Panc1 (cell line): ENCODE measurements at regions not wholly inside any gene's neighbourhood (a gene's known extent, or its start where the extent isn't known, plus 50 kb on each side); places are given as distances from the start of the nearest gene placed in this dataset.

Source experiments
- ATAC-seq: fragments of 200-7000 bp; cut with Tn5 transposase; 2 replicates; pipeline ENCODE4 v1.9.1; 2020; ENCODE audit warnings: mild to moderate bottlenecking, moderate library complexity
- BruUV-seq: library from RNA; stranded (reverse); fragments of 400-500 nt; replicated peaks from 2 replicates; lab custom pipeline; 2021; lab: Mats Ljungman, UMichigan
- CTCF ChIA-PET: fragments of 300-600 bp; sonication (Branson Sonifier 250); formaldehyde crosslinking; loops from one replicate; lab custom pipeline; 2022; ENCODE audit warnings: antibody characterized with exemption; lab: Charles Lee
- POLR2A ChIA-PET: fragments of 300-600 bp; sonication (Branson Sonifier 250); formaldehyde crosslinking; loops from one replicate; lab custom pipeline; 2022; ENCODE audit warnings: antibody characterized with exemption; lab: Charles Lee
- DNase-seq: peaks from one replicate; pipeline ENCODE4 v3.0.0-alpha.2; 2010; ENCODE audit warnings: low read depth, low spot score
- H3K27ac ChIP-seq: 2 replicates; pipeline ENCODE4 v1.5.1; 2011; ENCODE audit warnings: mild to moderate bottlenecking, low read length, inconsistent platforms
- H3K27me3 ChIP-seq: fragments of 200-500 bp; sonication (Bioruptor generic); 2 replicates; pipeline ENCODE4 v1.6.0; 2014; ENCODE audit warnings: low read length, inconsistent platforms; ENCODE audit not compliant: control insufficient read depth, insufficient read depth
- H3K36me3 ChIP-seq: fragments of 200-500 bp; sonication (Bioruptor generic); 2 replicates; pipeline ENCODE4 v1.5.1; 2014; ENCODE audit warnings: inconsistent platforms, mild to moderate bottlenecking, low read length, moderate library complexity; ENCODE audit not compliant: control insufficient read depth, insufficient read depth
- H3K4me1 ChIP-seq: 2 replicates; pipeline ENCODE4 v1.5.1; 2011; ENCODE audit warnings: inconsistent platforms, mild to moderate bottlenecking, low read length, moderate library complexity; ENCODE audit not compliant: control insufficient read depth, insufficient read depth
- H3K4me3 ChIP-seq, 2 experiments: 2 replicates each; pipeline ENCODE4 v1.5.1; 2011 to 2012; ENCODE audit warnings: low read depth in 2 of 2, low read length in 2 of 2, mild to moderate bottlenecking in 2 of 2, inconsistent platforms in 1 of 2, moderate library complexity in 1 of 2
- H3K9me3 ChIP-seq: fragments of 200-500 bp; sonication (Bioruptor generic); 2 replicates; pipeline ENCODE4 v1.5.1; 2014; ENCODE audit warnings: low read depth, mild to moderate bottlenecking, inconsistent platforms, low read length, moderate library complexity; ENCODE audit not compliant: control insufficient read depth, insufficient read depth
- POLR2AphosphoS5 ChIP-seq: IDR thresholded peaks from 2 replicates; pipeline ENCODE4 v1.6.1; 2012; ENCODE audit warnings: mild to moderate bottlenecking, low read depth, low read length, moderate library complexity
- SIN3A ChIP-seq: IDR thresholded peaks from 2 replicates; pipeline ENCODE4 v1.6.1; 2012; ENCODE audit warnings: low read depth, mild to moderate bottlenecking, low read length, moderate library complexity, borderline replicate concordance; ENCODE audit not compliant: insufficient read depth
- TCF7L2 ChIP-seq: IDR thresholded peaks from 2 replicates; pipeline ENCODE4 v1.6.1; 2011; ENCODE audit warnings: mild to moderate bottlenecking, low read depth, low read length, inconsistent platforms
- in situ Hi-C: cut with HindIII; loops from 2 replicates; pipeline ENCODE4 v1.10.0; 2016; ENCODE audit warnings: low sequenced_read_pairs, low pct_unique_long_range_greater_than_20kb
- intact Hi-C: fragments of 100-400 bp; cut with micrococcal nuclease; formaldehyde crosslinking; loops from one replicate; pipeline ENCODE4 v1.10.0; 2022; ENCODE audit not compliant: unreplicated experiment
- TF ChIP-seq, protein P1 (sequence below): fragments of 450-650 bp; IDR thresholded peaks from 2 replicates; pipeline ENCODE4 v1.5.1; 2017; ENCODE audit warnings: mild to moderate bottlenecking
- TF ChIP-seq, protein P2 (sequence below), 2 experiments: IDR thresholded peaks; 2 replicates each; pipeline ENCODE4 v1.6.1; 2011 to 2012; ENCODE audit warnings: low read depth in 2 of 2, control low read depth in 1 of 2, low read length in 1 of 2, mild to moderate bottlenecking in 1 of 2, moderate library complexity in 1 of 2; ENCODE audit not compliant: insufficient read depth in 1 of 2

DNA sequence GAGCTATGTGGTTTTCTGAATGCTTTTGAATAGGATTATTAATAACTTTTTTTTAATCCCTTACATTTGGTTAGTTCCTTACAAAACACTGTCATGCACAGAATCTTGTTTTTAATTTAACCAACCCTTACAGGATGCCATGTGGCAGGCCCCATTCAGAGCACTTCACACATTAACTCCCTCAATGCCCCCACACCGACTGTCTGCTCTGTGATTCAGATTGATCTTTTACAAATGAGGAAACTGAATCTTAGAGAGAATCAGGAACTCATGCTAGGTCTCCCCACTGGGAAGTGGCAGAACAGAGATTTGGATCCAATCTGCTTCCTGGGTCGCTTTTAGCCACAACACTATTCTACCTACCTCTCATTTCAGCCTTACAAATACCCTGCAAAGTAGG, 195.8 kb upstream of the NPVF start:
- TF ChIP-seq, protein P1, sequence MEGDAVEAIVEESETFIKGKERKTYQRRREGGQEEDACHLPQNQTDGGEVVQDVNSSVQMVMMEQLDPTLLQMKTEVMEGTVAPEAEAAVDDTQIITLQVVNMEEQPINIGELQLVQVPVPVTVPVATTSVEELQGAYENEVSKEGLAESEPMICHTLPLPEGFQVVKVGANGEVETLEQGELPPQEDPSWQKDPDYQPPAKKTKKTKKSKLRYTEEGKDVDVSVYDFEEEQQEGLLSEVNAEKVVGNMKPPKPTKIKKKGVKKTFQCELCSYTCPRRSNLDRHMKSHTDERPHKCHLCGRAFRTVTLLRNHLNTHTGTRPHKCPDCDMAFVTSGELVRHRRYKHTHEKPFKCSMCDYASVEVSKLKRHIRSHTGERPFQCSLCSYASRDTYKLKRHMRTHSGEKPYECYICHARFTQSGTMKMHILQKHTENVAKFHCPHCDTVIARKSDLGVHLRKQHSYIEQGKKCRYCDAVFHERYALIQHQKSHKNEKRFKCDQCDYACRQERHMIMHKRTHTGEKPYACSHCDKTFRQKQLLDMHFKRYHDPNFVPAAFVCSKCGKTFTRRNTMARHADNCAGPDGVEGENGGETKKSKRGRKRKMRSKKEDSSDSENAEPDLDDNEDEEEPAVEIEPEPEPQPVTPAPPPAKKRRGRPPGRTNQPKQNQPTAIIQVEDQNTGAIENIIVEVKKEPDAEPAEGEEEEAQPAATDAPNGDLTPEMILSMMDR: no peak
- no peak for TF ChIP-seq POLR2AphosphoS5
- TF ChIP-seq, protein P2, sequence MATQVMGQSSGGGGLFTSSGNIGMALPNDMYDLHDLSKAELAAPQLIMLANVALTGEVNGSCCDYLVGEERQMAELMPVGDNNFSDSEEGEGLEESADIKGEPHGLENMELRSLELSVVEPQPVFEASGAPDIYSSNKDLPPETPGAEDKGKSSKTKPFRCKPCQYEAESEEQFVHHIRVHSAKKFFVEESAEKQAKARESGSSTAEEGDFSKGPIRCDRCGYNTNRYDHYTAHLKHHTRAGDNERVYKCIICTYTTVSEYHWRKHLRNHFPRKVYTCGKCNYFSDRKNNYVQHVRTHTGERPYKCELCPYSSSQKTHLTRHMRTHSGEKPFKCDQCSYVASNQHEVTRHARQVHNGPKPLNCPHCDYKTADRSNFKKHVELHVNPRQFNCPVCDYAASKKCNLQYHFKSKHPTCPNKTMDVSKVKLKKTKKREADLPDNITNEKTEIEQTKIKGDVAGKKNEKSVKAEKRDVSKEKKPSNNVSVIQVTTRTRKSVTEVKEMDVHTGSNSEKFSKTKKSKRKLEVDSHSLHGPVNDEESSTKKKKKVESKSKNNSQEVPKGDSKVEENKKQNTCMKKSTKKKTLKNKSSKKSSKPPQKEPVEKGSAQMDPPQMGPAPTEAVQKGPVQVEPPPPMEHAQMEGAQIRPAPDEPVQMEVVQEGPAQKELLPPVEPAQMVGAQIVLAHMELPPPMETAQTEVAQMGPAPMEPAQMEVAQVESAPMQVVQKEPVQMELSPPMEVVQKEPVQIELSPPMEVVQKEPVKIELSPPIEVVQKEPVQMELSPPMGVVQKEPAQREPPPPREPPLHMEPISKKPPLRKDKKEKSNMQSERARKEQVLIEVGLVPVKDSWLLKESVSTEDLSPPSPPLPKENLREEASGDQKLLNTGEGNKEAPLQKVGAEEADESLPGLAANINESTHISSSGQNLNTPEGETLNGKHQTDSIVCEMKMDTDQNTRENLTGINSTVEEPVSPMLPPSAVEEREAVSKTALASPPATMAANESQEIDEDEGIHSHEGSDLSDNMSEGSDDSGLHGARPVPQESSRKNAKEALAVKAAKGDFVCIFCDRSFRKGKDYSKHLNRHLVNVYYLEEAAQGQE (IDR thresholded peaks at IDR 0.05; ENCODE audit: insufficient read depth in 1 of 2, low read depth in 2 of 2, low read length in 1 of 2): no peak
- no peak for TF ChIP-seq TCF7L2
- no peak for TF ChIP-seq SIN3A
- in situ Hi-C loops (no loop called here), intact Hi-C loops (no loop called here)
- no peaks in the 10 kb centered on the region for H3K36me3 ChIP-seq
- no peaks in the 10 kb centered on the region for H3K9me3 ChIP-seq
- no peaks in the 10 kb centered on the region for H3K4me1 ChIP-seq
- CTCF ChIA-PET: no interaction called here
- H3K27ac ChIP-seq: no peak overlapping the region
- no TSS peak for BruUV-seq
- POLR2A ChIA-PET: no interaction called here
- ATAC-seq (no peak), DNase-seq (no peak)
- H3K27me3 ChIP-seq: peaks cover 20% of the 10 kb centered on the region
- H3K4me3 ChIP-seq: no peak overlapping the region

GRCh38 chr7:25424855-25425254, 196.6 kb upstream of the NPVF start:
- CTCF ChIA-PET: interaction anchor here (0.5 kb wide), 1 partner anchor 8 kb away, joined by 3 read pairs; no protein-coding TSS in a partner anchor
- Histone ChIP-seq H3K9me3 (no peaks in the 10 kb centered on the region), H3K4me3 (no peak overlapping the region), H3K27ac (no peak overlapping the region), H3K4me1 (no peaks in the 10 kb centered on the region), H3K36me3 (no peaks in the 10 kb centered on the region), H3K27me3 (peaks cover 19% of the 10 kb centered on the region)
- intact Hi-C loops (no loop called here), in situ Hi-C loops (no loop called here)
- POLR2A ChIA-PET: no interaction called here
- ATAC-seq (no peak), DNase-seq (no peak)
- no TSS peak for BruUV-seq
- no peak for TF ChIP-seq TCF7L2
- TF ChIP-seq, protein P2 (IDR thresholded peaks at IDR 0.05; ENCODE audit: insufficient read depth in 1 of 2, low read depth in 2 of 2, low read length in 1 of 2): no peak
